Eye (tissue), 1 donor: ENCODE measurements at regions not wholly inside any gene's neighbourhood (a gene's known extent, or its start where the extent isn't known, plus 50 kb on each side); places are given as distances from the start of the nearest gene placed in this dataset.
A peak's percentile ranks its signal among the peaks of the same experiment; 100 is the strongest.

Experiments used
- DNase-seq: peaks from one replicate; pipeline ENCODE4 v3.0.0-alpha.2; 2015

DNA sequence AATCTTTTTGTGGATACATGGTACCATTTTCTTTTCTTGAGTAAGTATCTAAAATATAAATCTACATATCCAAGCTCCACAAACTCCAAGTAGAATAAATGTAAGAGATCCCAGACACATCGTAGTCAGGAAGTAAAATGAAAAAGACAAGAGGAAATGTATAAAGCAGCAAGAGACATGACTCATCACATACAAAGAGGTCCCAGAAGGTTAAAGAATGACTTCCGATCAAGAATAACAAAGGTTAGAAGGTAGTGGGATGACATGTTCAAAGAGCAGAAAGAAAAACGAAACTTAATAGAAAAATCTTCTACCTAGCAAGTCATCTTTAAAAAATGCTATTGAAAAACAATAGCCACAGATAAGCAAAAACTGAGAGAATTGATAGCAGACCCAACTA, 705.8 kb downstream of the NR2F2 start:
- no peak for DNase-seq

- no peak for DNase-seq
Measured at GRCh38 chr15:97037080-97037479, 706.6 kb downstream of the NR2F2 start.

GRCh38 chr15:97045666-97046421, 715.3 kb downstream of the NR2F2 start:
- DNase-seq = no peak

- DNase-seq = no peak
Measured at GRCh38 chr15:97052513-97052912, 722.0 kb downstream of the NR2F2 start.

GRCh38 chr15:97053635-97054034, 723.1 kb downstream of the NR2F2 start:
- no peak for DNase-seq

GRCh38 chr15:97057503-97057902, 727.0 kb downstream of the NR2F2 start:
- DNase-seq = no peak

DNA sequence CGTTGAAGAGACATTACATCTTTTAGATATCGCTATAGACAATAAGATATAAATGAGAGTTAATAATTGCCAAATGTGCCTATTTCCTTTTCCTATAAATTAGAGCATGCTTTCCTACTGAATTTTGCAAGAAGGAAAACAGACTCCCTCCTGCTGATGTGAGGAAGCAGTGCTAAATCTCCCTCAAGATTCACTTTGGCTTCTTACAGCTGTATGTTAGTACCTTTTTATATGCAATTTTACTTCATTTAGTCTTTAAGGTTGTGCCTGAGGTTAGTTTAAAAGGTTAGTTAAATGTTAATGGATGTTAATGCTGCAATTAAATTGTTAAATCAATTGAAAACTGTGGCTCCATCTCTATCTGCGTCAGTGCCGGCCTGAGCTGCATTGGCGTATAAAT, 728.8 kb downstream of the NR2F2 start:
- DNase-seq = no peak

DNA sequence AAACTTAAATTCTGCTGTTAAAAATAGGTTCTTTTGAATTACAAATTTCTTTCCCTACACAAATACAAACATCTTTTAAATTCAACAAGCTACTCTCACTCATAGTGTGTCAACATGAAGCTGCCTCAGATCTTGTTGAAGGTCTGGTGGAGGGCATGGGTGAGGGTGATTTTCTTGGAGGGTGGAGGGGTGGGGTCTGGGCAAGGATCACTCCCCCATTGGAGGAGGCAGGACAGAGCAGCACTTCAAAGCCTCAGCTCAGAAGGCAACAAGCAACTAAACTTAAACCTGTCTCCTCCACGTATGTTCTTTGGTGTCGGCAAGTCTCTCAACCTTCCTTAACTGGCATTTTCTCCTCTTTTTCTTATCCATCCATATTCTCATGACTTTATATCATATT, 730.9 kb downstream of the NR2F2 start:
- DNase-seq = no peak

- no peak for DNase-seq
Measured at GRCh38 chr15:97071668-97072067, 741.2 kb downstream of the NR2F2 start.

- peak; percentile 66 for DNase-seq
Measured at GRCh38 chr15:97072545-97072944, 742.0 kb downstream of the NR2F2 start.

DNA sequence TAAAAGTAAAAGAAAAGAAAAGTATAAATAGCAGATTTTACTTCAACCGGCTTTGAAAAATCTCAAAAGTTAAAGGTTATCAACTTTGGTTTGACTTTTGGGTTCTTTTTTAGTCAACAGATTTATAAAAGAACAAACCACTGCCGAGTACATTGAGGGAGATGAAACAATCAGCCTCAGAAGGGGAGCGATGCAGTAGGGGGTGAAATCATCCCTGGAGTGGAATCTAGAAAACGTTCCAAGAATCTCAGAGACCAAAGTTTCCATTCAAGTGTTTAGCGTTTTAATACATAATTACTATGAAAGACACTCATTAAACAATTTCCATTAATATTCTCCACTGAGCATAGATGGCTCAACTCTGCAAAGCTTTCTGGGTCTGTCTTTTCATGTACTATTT, 745.5 kb downstream of the NR2F2 start:
- no peak for DNase-seq

DNA sequence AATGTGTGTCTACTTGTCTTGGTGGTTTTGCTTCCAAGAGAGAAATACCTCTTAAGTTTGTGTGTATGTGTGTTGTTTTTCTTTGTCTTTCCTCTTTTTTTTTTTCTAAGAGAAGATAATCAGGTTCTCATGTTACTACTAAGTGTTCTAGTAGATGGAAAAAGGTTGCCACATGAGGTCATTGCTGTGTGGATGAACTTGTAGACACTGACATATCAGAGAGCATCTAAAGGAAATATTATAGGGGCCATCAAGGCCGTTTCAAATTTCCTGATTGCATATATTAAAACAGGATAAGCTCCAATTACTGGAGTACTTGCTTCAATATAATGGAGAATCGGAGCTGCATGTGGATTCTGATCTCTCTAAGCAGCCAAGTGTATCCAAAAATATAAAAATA, 747.5 kb downstream of the NR2F2 start:
- no peak for DNase-seq

- DNase-seq = peak; percentile 48
Measured at GRCh38 chr15:97078591-97078990, 748.1 kb downstream of the NR2F2 start.

DNA sequence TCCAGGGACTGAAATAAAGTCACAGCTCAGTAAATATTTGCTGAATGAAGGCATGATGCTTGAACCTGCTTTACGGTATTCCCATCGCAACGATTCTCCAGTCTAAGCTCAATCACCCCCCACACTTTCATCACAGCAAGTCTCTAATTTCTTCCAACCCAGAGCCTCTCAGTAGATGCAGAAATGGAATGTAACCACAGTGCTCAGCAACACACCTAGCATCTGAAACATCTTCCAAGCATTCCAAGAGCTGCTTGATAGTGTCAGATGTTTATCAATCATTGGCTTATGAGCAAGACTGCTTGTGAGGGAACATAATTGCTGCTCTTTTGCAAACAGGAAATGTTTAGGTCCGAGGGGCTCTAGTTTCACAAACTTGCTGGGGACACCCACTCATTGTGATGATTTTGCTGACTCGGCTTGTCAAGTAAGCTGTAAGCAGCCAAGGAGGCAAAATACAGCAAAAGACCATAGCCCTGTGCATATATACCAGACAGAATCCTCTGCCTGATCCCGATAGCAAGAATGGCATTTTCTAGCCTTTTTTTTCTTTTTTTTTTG, 751.2 kb downstream of the NR2F2 start:
- no peak for DNase-seq

GRCh38 chr15:97082830-97083229, 752.3 kb downstream of the NR2F2 start:
- peak; percentile 61 for DNase-seq

DNA sequence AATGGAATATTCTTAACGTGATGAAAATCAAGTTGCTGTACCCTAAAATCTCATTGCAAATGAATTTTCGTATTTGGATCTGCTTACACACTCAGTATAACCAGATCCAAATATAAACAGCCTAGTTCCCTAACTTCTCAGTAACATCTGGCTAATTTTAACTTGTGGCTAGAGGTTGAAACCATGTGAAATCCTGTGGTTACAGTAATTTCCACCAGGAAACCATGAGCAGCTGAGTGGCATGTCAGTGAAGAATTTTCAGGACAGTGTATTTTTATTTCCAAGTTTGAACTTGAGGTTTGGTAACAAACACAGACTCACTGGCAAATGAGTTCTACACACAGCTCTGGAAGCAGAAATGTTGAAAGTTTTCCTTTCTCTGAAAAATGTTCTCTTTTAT, 754.1 kb downstream of the NR2F2 start:
- DNase-seq = peak; percentile 36

GRCh38 chr15:97085731-97086130, 755.2 kb downstream of the NR2F2 start:
- DNase-seq = peak; percentile 54

DNA sequence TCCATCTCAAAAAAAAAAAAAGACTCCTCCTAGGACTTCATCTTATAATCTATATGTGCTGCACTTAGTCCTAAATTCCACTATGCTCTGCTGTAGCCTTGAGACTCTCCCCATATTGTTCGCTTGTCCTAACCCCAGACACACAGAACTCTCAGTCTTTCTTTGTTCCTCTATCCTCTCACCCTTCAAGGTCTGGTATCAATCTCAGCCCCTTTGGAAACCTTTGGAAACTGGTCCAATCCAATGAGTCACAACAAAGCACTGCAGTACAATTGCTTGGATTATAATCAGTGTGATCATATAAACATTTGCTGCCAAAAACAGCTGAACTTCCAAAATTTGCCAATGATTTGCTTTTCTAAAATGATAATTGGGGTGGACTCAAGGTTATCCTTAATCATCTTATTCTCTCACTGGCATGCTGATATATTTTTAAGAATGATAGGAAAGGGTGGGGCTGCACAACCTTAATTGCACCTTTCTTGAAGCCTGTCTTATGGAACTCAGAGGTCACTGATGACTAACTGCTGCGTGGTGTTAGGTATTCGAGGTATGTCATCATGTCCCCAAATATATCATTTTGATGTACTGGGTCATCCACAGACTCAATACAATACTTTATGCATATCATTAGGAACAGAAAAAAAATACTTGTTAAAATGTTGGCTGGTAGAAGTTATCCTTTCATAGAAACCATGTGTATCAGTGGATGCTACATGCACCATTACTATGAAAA, 756.7 kb downstream of the NR2F2 start:
- no peak for DNase-seq

DNA sequence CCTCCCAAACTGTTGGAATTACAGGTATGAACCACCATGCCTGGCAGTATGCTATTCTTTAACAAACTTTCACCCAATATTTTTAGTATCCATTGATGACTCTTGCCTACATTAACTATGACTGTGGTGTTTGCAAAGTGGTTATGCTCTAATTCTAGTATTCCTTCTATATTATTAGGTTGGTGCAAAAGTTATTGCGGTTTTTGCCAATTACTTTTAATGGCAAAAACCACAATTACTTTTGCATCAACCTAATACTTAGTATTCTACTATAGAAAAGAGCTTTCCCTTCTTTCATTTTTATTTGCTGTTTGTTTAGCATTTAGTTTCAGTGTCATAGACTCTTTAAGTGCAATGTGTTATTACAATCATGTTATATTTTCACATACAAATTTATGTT, 760.6 kb downstream of the NR2F2 start:
- no peak for DNase-seq

- DNase-seq = no peak
Measured at GRCh38 chr15:97092656-97093055, 762.2 kb downstream of the NR2F2 start.

- DNase-seq = no peak
Measured at GRCh38 chr15:97096303-97096835, 765.9 kb downstream of the NR2F2 start.

DNA sequence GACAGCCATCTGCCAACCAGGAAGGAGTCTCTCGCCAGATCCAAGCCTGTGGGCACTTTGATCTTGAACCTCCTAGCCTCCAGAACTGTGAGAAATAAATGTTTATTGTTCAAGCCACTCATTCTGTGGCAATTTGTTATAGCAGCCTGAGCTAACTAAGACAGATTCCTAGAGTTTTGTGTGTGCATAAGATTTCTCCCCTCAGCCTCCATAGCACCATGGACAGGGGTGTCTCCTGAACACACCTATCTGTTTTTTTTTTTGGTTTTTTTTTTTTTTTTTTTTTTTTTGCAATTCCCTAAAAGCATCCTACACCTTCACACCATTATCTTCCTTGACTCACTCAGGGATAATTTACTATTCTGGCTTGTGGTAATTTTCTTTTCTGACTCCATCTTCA, 768.5 kb downstream of the NR2F2 start:
- no peak for DNase-seq

- no peak for DNase-seq
Measured at GRCh38 chr15:97101572-97101971, 771.1 kb downstream of the NR2F2 start.
